Neural progenitor cell (in vitro differentiated cells): ENCODE measurements at regions not wholly inside any gene's neighbourhood (a gene's known extent, or its start where the extent isn't known, plus 50 kb on each side); places are given as distances from the start of the nearest gene placed in this dataset.

Experiments used
- CTCF ChIP-seq: fragments of 200-600 bp; sonication (generic); IDR thresholded peaks from 2 replicates; pipeline ENCODE4 v1.5.1; 2017; ENCODE audit warnings: antibody characterized with exemption, mild to moderate bottlenecking
- EZH2phosphoT487 ChIP-seq: fragments of 200-600 bp; sonication (generic); IDR thresholded peaks from 2 replicates; pipeline ENCODE4 v1.6.1; 2017; ENCODE audit warnings: antibody characterized with exemption

- no peak for TF ChIP-seq CTCF
- TF ChIP-seq EZH2phosphoT487 = no peak
Observed at GRCh38 chr20:22470620-22471026, 113.7 kb downstream of the FOXA2 start.
